ENCODE measurements at regions not wholly inside any gene's neighbourhood (a gene's known extent, or its start where the extent isn't known, plus 50 kb on each side); places are given as distances from the start of the nearest gene placed in this dataset.

DNA sequence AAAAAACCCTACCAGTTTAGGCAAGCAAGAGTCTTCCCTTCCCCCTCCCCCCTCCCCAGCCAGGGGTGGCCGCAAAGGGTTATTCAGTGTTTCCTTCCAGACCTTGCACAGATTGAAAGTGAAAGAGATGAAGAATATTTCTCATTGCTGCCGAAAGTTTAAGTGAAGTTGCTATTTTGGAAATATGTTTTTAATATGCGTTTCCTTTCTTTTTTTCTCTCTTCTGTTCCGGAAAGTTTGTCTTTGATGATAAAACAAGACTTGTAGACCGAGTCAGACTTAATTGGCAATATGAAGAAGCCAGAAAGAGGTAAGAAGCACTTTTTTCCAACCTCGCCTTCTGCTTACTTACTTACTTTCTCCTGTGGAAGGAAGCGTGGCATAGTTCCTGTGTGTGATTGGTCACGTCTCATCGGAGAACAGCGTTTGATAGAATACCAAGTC lies 58.5 kb upstream of the CLCN4 start:
- Histone ChIP-seq H3K9me2 (ENCODE audit: insufficient read depth) (no peaks in the 10 kb centered on the region), H4K20me1 (replicated peaks; ENCODE audit: insufficient read depth) (no peaks in the 10 kb centered on the region), H3K79me2 (replicated peaks; ENCODE audit: insufficient read depth) (no peaks in the 10 kb centered on the region), H3K4me1 (ENCODE audit: insufficient read depth) (no peaks in the 10 kb centered on the region), H3F3A (replicated peaks; ENCODE audit: low read depth) (no peaks in the 10 kb centered on the region), H3K27me3 (ENCODE audit: insufficient read depth) (no peaks in the 10 kb centered on the region), H3K36me3 (ENCODE audit: insufficient read depth) (no peaks in the 10 kb centered on the region), H3K4me3 (no peak overlapping the region), H3K27ac (ENCODE audit: low read depth) (no peak overlapping the region), H2AFZ (no peak overlapping the region), H3K4me2 (no peak overlapping the region)
- Mint-ChIP-seq H3K27me3 (ENCODE audit: insufficient read depth, low read depth, poor library complexity) (no peaks in the 10 kb centered on the region), H3K4me3 (no peak overlapping the region), H3K9me3 (no peaks in the 10 kb centered on the region), H3K4me1 (no peaks in the 10 kb centered on the region; the same call in 2 of the 3 replicates), H3K36me3 (ENCODE audit: low read depth) (peaks cover 59% of the 10 kb centered on the region), H3K27ac (no peak overlapping the region)
- DNase-seq (ENCODE audit: low spot score) (no peak), ATAC-seq (no peak)
- no peak for TF ChIP-seq EZH2phosphoT487 (IDR thresholded peaks at IDR 0.05; ENCODE audit: unreplicated experiment)
- TF ChIP-seq, protein P1, sequence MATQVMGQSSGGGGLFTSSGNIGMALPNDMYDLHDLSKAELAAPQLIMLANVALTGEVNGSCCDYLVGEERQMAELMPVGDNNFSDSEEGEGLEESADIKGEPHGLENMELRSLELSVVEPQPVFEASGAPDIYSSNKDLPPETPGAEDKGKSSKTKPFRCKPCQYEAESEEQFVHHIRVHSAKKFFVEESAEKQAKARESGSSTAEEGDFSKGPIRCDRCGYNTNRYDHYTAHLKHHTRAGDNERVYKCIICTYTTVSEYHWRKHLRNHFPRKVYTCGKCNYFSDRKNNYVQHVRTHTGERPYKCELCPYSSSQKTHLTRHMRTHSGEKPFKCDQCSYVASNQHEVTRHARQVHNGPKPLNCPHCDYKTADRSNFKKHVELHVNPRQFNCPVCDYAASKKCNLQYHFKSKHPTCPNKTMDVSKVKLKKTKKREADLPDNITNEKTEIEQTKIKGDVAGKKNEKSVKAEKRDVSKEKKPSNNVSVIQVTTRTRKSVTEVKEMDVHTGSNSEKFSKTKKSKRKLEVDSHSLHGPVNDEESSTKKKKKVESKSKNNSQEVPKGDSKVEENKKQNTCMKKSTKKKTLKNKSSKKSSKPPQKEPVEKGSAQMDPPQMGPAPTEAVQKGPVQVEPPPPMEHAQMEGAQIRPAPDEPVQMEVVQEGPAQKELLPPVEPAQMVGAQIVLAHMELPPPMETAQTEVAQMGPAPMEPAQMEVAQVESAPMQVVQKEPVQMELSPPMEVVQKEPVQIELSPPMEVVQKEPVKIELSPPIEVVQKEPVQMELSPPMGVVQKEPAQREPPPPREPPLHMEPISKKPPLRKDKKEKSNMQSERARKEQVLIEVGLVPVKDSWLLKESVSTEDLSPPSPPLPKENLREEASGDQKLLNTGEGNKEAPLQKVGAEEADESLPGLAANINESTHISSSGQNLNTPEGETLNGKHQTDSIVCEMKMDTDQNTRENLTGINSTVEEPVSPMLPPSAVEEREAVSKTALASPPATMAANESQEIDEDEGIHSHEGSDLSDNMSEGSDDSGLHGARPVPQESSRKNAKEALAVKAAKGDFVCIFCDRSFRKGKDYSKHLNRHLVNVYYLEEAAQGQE (IDR thresholded peaks at IDR 0.05; ENCODE audit: unreplicated experiment): no peak
- no peak for TF ChIP-seq ZNF331 (CRISPR knock-in tag; IDR thresholded peaks at IDR 0.05; ENCODE audit: low read depth)
- no peak for TF ChIP-seq NANOG (IDR thresholded peaks at IDR 0.05; ENCODE audit: borderline replicate concordance)
- TF ChIP-seq JUNB (IDR thresholded peaks at IDR 0.05; ENCODE audit: unreplicated experiment): no peak
- no peak for TF ChIP-seq CREB1 (CRISPR knock-in tag; IDR thresholded peaks at IDR 0.05; ENCODE audit: low read depth)
- TF ChIP-seq, protein P2, sequence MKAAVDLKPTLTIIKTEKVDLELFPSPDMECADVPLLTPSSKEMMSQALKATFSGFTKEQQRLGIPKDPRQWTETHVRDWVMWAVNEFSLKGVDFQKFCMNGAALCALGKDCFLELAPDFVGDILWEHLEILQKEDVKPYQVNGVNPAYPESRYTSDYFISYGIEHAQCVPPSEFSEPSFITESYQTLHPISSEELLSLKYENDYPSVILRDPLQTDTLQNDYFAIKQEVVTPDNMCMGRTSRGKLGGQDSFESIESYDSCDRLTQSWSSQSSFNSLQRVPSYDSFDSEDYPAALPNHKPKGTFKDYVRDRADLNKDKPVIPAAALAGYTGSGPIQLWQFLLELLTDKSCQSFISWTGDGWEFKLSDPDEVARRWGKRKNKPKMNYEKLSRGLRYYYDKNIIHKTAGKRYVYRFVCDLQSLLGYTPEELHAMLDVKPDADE (IDR thresholded peaks at IDR 0.05): no peak
- TF ChIP-seq ZNF114 (CRISPR knock-in tag; IDR thresholded peaks at IDR 0.05): no peak

DNA sequence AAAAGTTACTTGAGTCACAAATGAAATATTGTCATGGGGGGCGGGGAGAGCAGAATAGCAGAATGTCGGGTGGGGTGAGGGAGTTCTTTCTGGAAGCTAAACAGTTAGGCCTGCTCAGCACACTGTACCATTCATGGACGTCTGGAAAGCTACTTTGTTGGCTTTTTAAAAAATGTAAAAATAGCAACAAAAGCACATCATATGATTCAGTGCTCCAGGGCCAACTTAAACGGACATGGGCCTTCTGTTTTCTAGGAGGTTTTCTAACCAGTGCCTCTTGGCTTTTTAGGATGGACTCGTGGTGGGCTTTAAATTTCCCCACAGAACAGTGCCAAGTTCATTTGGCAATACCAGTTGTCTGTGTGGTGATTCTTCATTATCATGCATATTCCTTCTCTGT lies 57.4 kb upstream of the CLCN4 start:
- DNase-seq (ENCODE audit: low spot score): no peak
- H3K27ac Mint-ChIP-seq: no peak overlapping the region
- H3K9me3 Mint-ChIP-seq: no peaks in the 10 kb centered on the region
- Histone ChIP-seq H4K20me1 (replicated peaks; ENCODE audit: insufficient read depth) (no peaks in the 10 kb centered on the region), H3K36me3 (ENCODE audit: insufficient read depth) (no peaks in the 10 kb centered on the region), H3K4me3 (no peak overlapping the region), H3K4me1 (ENCODE audit: insufficient read depth) (no peaks in the 10 kb centered on the region), H2AFZ (no peak overlapping the region), H3K79me2 (replicated peaks; ENCODE audit: insufficient read depth) (no peaks in the 10 kb centered on the region), H3F3A (replicated peaks; ENCODE audit: low read depth) (no peaks in the 10 kb centered on the region), H3K9me2 (ENCODE audit: insufficient read depth) (no peaks in the 10 kb centered on the region), H3K27ac (ENCODE audit: low read depth) (no peak overlapping the region), H3K4me2 (no peak overlapping the region), H3K27me3 (ENCODE audit: insufficient read depth) (no peaks in the 10 kb centered on the region)
- H3K36me3 Mint-ChIP-seq (ENCODE audit: low read depth): peaks cover 55% of the 10 kb centered on the region
- H3K27me3 Mint-ChIP-seq (ENCODE audit: insufficient read depth, low read depth, poor library complexity): no peaks in the 10 kb centered on the region
- H3K4me3 Mint-ChIP-seq: no peak overlapping the region
- no peak for ATAC-seq
- H3K4me1 Mint-ChIP-seq: no peaks in the 10 kb centered on the region; the same call in 2 of the 3 replicates
- TF ChIP-seq, protein P3, sequence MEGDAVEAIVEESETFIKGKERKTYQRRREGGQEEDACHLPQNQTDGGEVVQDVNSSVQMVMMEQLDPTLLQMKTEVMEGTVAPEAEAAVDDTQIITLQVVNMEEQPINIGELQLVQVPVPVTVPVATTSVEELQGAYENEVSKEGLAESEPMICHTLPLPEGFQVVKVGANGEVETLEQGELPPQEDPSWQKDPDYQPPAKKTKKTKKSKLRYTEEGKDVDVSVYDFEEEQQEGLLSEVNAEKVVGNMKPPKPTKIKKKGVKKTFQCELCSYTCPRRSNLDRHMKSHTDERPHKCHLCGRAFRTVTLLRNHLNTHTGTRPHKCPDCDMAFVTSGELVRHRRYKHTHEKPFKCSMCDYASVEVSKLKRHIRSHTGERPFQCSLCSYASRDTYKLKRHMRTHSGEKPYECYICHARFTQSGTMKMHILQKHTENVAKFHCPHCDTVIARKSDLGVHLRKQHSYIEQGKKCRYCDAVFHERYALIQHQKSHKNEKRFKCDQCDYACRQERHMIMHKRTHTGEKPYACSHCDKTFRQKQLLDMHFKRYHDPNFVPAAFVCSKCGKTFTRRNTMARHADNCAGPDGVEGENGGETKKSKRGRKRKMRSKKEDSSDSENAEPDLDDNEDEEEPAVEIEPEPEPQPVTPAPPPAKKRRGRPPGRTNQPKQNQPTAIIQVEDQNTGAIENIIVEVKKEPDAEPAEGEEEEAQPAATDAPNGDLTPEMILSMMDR (conservative IDR thresholded peaks at IDR 0.05; ENCODE audit: low read depth in 2 of 2): no peak
- no peak for TF ChIP-seq EZH2phosphoT487 (IDR thresholded peaks at IDR 0.05; ENCODE audit: unreplicated experiment)
- no peak for TF ChIP-seq EZH2 (IDR thresholded peaks at IDR 0.05; ENCODE audit: low read depth, unreplicated experiment)

All from GM23338 (cell line).